WTC11 (cell line): ENCODE measurements at regions not wholly inside any gene's neighbourhood (a gene's known extent, or its start where the extent isn't known, plus 50 kb on each side); places are given as distances from the start of the nearest gene placed in this dataset.

Experiments used
- ATAC-seq: fragments of 200-7000 bp; cut with Tn5 transposase; 2 replicates; pipeline ENCODE4 v1.10.0; 2021; ENCODE audit warnings: mild to moderate bottlenecking, moderate library complexity
- CTCF ChIA-PET: fragments of 300-600 bp; sonication (Branson Sonifier 250); formaldehyde crosslinking; loops from one replicate; lab custom pipeline; 2021; ENCODE audit warnings: antibody characterized with exemption; lab: Charles Lee
- POLR2A ChIA-PET: fragments of 350-600 bp; sonication (Branson Sonifier 250); formaldehyde crosslinking; loops from one replicate; lab custom pipeline; 2021; ENCODE audit warnings: antibody characterized with exemption; lab: Charles Lee
- DNase-seq: peaks from one replicate; pipeline ENCODE4 v3.0.0; 2021; ENCODE audit warnings: low spot score
- H3K27ac Mint-ChIP-seq: 2 replicates; pipeline ENCODE4 v1.8.0; 2021; ENCODE audit warnings: mixed read lengths
- H3K27me3 Mint-ChIP-seq: 2 replicates; pipeline ENCODE4 v1.8.0; 2021; ENCODE audit warnings: low read depth, mild to moderate bottlenecking, moderate library complexity, mixed read lengths
- H3K36me3 Mint-ChIP-seq: 2 replicates; pipeline ENCODE4 v1.8.0; 2021; ENCODE audit warnings: mixed read lengths
- H3K4me1 Mint-ChIP-seq: 2 replicates; pipeline ENCODE4 v1.8.0; 2022; ENCODE audit warnings: mixed read lengths
- H3K4me3 Mint-ChIP-seq: 2 replicates; pipeline ENCODE4 v1.8.0; 2021; ENCODE audit warnings: mild to moderate bottlenecking, moderate library complexity, mixed read lengths
- H3K9me3 Mint-ChIP-seq: 2 replicates; pipeline ENCODE4 v1.8.0; 2021; ENCODE audit warnings: mixed read lengths
- CREB1 ChIP-seq: sonication (generic); formaldehyde crosslinking; IDR thresholded peaks from 2 replicates; pipeline ENCODE4 v1.8.0; 2023; ENCODE audit warnings: mild to moderate bottlenecking, missing genetic modification reagents
- E2F1 ChIP-seq: sonication (generic); formaldehyde crosslinking; IDR thresholded peaks from 2 replicates; pipeline ENCODE4 v1.8.0; 2022; ENCODE audit warnings: mild to moderate bottlenecking, missing genetic modification reagents
- EMX1 ChIP-seq: fragments of 250-450 bp; sonication (Bioruptor Pico); IDR thresholded peaks from 2 replicates; pipeline ENCODE4 v1.8.0; 2021; ENCODE audit warnings: mild to moderate bottlenecking
- FOXP1 ChIP-seq: sonication (generic); formaldehyde crosslinking; IDR thresholded peaks from 2 replicates; pipeline ENCODE4 v1.8.0; 2022; ENCODE audit warnings: missing genetic modification reagents, mild to moderate bottlenecking, moderate library complexity, borderline replicate concordance
- GTF2I ChIP-seq: fragments of 250-450 bp; sonication (Bioruptor Pico); conservative IDR thresholded peaks from 2 replicates; pipeline ENCODE4 v1.4.0; 2021; ENCODE audit warnings: mild to moderate bottlenecking
- RELA ChIP-seq: sonication (generic); formaldehyde crosslinking; IDR thresholded peaks from 2 replicates; pipeline ENCODE4 v1.8.1; 2022; ENCODE audit warnings: missing genetic modification reagents, mild to moderate bottlenecking, borderline replicate concordance
- TP53 ChIP-seq: sonication (generic); formaldehyde crosslinking; IDR thresholded peaks from 2 replicates; pipeline ENCODE4 v1.8.1; 2023; ENCODE audit warnings: mild to moderate bottlenecking, missing genetic modification reagents
- USF1 ChIP-seq: sonication (generic); formaldehyde crosslinking; IDR thresholded peaks from 2 replicates; pipeline ENCODE4 v1.8.0; 2022; ENCODE audit warnings: mild to moderate bottlenecking, missing genetic modification reagents
- ZNF671 ChIP-seq: fragments of 250-450 bp; sonication (Bioruptor Pico); IDR thresholded peaks from 2 replicates; pipeline ENCODE4 v1.8.0; 2021; ENCODE audit warnings: mild to moderate bottlenecking

- no peak for DNase-seq
- no peak for ATAC-seq
These were observed 49.6 kb upstream of the RXRA start for GRCh38 chr9:134276453-134277245.

More at GRCh38 chr9:134276453-134277245, 49.6 kb upstream of the RXRA start:
- ChIA-PET POLR2A (no interaction called here), CTCF (interaction anchor here (0.9 kb wide), 1 partner anchor 8 kb away, joined by 3 read pairs; no protein-coding TSS in a partner anchor)
- Mint-ChIP-seq H3K9me3 (no peaks in the 10 kb centered on the region), H3K27ac (no peak overlapping the region), H3K27me3 (no peaks in the 10 kb centered on the region; the same call in 1 of the 2 replicates), H3K36me3 (no peaks in the 10 kb centered on the region), H3K4me1 (peaks cover 15% of the 10 kb centered on the region), H3K4me3 (no peak overlapping the region)
- no peak for TF ChIP-seq EMX1 (CRISPR knock-in tag)
- no peak for TF ChIP-seq GTF2I (CRISPR knock-in tag)
- no peak for TF ChIP-seq USF1 (CRISPR knock-in tag)
- no peak for TF ChIP-seq CREB1 (CRISPR knock-in tag)
- no peak for TF ChIP-seq E2F1 (CRISPR knock-in tag)
- TF ChIP-seq TP53 (CRISPR knock-in tag), result no peak
- no peak for TF ChIP-seq RELA
- TF ChIP-seq ZNF671, result no peak
- no peak for TF ChIP-seq FOXP1 (CRISPR knock-in tag)
